Activated CD8-positive, alpha-beta T cell treated with anti-CD3 and anti-CD28 coated beads for 36 hours (primary cell): ENCODE measurements at regions not wholly inside any gene's neighbourhood (a gene's known extent, or its start where the extent isn't known, plus 50 kb on each side); places are given as distances from the start of the nearest gene placed in this dataset.

Experiments
- ATAC-seq: fragments of 200-7000 bp; cut with Tn5 transposase; one replicate; pipeline ENCODE4 v1.10.0; 2021; ENCODE audit warnings: mild to moderate bottlenecking, moderate library complexity
- CTCF ChIA-PET: fragments of 350-600 bp; sonication (Branson Sonifier 250); formaldehyde crosslinking; loops from one replicate; lab custom pipeline; 2021; ENCODE audit warnings: antibody characterized with exemption; lab: Charles Lee
- POLR2A ChIA-PET: fragments of 350-600 bp; sonication (Branson Sonifier 250); formaldehyde crosslinking; loops from one replicate; lab custom pipeline; 2021; ENCODE audit warnings: antibody characterized with exemption; lab: Charles Lee
- DNase-seq: peaks from one replicate; pipeline ENCODE4 v3.0.0-alpha.2; 2020
- H3K27ac Mint-ChIP-seq: one replicate; pipeline ENCODE4 v1.8.0; 2021; ENCODE audit warnings: mild to moderate bottlenecking, mixed read lengths
- H3K27me3 Mint-ChIP-seq: one replicate; pipeline ENCODE4 v1.8.0; 2021; ENCODE audit warnings: mixed read lengths
- H3K36me3 Mint-ChIP-seq: one replicate; pipeline ENCODE4 v1.8.0; 2021; ENCODE audit warnings: low read depth, mixed read lengths
- H3K4me1 Mint-ChIP-seq: one replicate; pipeline ENCODE4 v1.8.0; 2021; ENCODE audit warnings: low read depth, mixed read lengths
- H3K4me3 Mint-ChIP-seq: one replicate; pipeline ENCODE4 v1.8.0; 2021; ENCODE audit warnings: mild to moderate bottlenecking, moderate library complexity, mixed read lengths
- H3K9me3 Mint-ChIP-seq: one replicate; pipeline ENCODE4 v1.8.0; 2021; ENCODE audit warnings: mixed read lengths
- intact Hi-C: fragments of 100-400 bp; cut with micrococcal nuclease; formaldehyde crosslinking; loops from one replicate; pipeline ENCODE4 v1.10.0; 2022
- TF ChIP-seq, protein P1 (sequence below): fragments of 200-600 bp; IDR thresholded peaks from one replicate; pipeline ENCODE4 v1.8.0; 2022; ENCODE audit warnings: antibody characterized with exemption, mild to moderate bottlenecking

DNA sequence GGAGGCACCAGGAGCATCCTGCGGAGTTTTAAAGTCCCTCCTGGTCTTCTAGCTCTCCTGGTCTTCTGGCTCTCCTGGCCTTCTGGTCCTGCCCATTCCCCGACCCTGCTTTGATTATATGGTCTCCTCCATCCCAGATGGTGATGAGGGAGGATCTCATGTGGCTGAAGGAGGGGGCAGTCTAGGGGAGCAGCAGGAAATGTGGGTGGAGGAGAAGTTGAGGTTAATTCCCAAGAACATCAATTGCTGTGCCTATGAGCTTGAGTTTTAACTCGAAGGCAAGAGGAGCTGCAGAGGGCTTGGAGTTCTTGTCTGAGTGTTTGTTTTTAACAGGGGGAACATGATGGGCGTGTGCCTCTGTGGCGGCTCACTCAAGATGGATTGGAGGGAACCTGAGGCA lies 408.8 kb downstream of the MATN1 start:
- H3K4me1 Mint-ChIP-seq: no peaks in the 10 kb centered on the region
- ChIA-PET POLR2A (no interaction called here), CTCF (no interaction called here)
- DNase-seq (no peak), ATAC-seq (no peak)
- no peaks in the 10 kb centered on the region for H3K36me3 Mint-ChIP-seq
- no peaks in the 10 kb centered on the region for H3K27me3 Mint-ChIP-seq
- no peak overlapping the region for H3K27ac Mint-ChIP-seq
- intact Hi-C loops: no loop called here
- TF ChIP-seq, protein P1, sequence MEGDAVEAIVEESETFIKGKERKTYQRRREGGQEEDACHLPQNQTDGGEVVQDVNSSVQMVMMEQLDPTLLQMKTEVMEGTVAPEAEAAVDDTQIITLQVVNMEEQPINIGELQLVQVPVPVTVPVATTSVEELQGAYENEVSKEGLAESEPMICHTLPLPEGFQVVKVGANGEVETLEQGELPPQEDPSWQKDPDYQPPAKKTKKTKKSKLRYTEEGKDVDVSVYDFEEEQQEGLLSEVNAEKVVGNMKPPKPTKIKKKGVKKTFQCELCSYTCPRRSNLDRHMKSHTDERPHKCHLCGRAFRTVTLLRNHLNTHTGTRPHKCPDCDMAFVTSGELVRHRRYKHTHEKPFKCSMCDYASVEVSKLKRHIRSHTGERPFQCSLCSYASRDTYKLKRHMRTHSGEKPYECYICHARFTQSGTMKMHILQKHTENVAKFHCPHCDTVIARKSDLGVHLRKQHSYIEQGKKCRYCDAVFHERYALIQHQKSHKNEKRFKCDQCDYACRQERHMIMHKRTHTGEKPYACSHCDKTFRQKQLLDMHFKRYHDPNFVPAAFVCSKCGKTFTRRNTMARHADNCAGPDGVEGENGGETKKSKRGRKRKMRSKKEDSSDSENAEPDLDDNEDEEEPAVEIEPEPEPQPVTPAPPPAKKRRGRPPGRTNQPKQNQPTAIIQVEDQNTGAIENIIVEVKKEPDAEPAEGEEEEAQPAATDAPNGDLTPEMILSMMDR: no peak
- H3K9me3 Mint-ChIP-seq: no peaks in the 10 kb centered on the region
- H3K4me3 Mint-ChIP-seq: no peak overlapping the region

DNA sequence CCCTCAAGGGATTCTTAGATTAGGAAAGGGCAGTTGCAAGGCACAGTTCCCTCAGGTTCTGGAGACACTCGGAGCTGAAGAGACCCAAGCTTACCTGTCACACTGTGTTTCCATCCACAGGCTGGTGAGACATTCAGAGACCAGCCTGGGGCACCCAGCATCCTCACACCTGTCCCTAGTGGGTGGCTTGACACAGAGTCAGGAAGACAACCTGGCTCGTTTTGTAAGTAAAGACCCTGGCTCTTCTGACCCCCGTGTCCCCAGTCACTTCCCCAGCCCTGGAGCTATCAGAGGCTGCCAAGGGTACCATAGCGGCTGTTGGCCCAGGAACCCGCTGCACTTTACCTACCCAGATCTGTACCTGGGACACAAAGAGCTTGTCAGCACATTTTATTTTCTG lies 409.8 kb downstream of the MATN1 start:
- DNase-seq (no peak), ATAC-seq (no peak)
- Mint-ChIP-seq H3K4me1 (no peaks in the 10 kb centered on the region), H3K4me3 (no peak overlapping the region), H3K27ac (no peak overlapping the region), H3K27me3 (peaks cover 3% of the 10 kb centered on the region), H3K36me3 (no peaks in the 10 kb centered on the region), H3K9me3 (no peaks in the 10 kb centered on the region)
- POLR2A ChIA-PET: no interaction called here
- TF ChIP-seq, protein P1: no peak
- intact Hi-C loops: no loop called here
- CTCF ChIA-PET: no interaction called here

DNA sequence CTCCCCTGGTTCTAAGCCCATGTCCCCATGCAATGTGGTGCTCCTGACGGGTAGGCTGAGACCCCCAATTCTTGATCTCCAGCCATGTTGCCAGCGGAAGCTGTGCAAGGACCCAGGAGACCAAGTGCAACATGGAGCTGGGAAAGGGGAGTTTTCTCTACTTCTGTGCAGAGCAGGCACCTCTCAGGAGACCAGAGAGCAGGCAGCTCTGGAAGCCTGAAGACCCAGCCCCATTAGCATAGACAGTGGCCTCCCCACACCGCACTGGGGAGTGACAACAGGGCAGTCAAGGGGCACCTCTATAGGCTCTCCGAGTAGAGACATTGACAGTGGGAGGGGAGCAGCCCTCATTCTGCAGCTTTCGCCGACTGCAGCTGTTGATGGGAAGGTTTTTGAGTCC lies 410.2 kb downstream of the MATN1 start:
- intact Hi-C loops: no loop called here
- H3K4me3 Mint-ChIP-seq: no peak overlapping the region
- TF ChIP-seq, protein P1: no peak
- CTCF ChIA-PET: no interaction called here
- POLR2A ChIA-PET: interaction anchor here (0.6 kb wide), 1 partner anchor 23 kb away, joined by 3 read pairs; no protein-coding TSS in a partner anchor
- ATAC-seq (no peak), DNase-seq (no peak)
- no peaks in the 10 kb centered on the region for H3K36me3 Mint-ChIP-seq
- H3K27me3 Mint-ChIP-seq: peaks cover 3% of the 10 kb centered on the region
- H3K9me3 Mint-ChIP-seq: no peaks in the 10 kb centered on the region
- H3K27ac Mint-ChIP-seq: no peak overlapping the region
- H3K4me1 Mint-ChIP-seq: no peaks in the 10 kb centered on the region

DNA sequence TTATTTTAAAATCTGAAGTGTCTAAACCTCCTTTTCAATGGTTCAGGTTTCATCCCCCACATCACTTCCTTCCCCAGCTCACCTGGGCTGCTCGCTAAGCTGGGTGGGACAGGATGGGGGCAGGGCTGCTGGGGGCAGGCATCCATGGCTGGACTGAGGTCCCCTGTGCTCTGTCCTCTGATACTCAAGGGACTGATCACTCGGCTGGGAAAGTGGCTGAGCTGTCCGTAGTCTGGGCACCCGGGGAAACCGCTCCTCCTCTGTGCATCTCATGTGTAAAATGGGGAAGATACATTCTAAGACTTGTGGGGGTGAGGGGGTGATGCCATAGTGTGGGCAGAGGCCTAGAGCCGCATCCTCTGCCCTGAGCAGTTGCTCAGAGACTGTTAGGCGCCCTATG lies 411.2 kb downstream of the MATN1 start:
- Mint-ChIP-seq H3K4me1 (no peaks in the 10 kb centered on the region), H3K27ac (no peak overlapping the region), H3K9me3 (no peaks in the 10 kb centered on the region), H3K27me3 (peaks cover 3% of the 10 kb centered on the region), H3K4me3 (no peak overlapping the region), H3K36me3 (no peaks in the 10 kb centered on the region)
- ATAC-seq (no peak), DNase-seq (no peak)
- POLR2A ChIA-PET: no interaction called here
- intact Hi-C loops: no loop called here
- CTCF ChIA-PET: no interaction called here
- TF ChIP-seq, protein P1: no peak

DNA sequence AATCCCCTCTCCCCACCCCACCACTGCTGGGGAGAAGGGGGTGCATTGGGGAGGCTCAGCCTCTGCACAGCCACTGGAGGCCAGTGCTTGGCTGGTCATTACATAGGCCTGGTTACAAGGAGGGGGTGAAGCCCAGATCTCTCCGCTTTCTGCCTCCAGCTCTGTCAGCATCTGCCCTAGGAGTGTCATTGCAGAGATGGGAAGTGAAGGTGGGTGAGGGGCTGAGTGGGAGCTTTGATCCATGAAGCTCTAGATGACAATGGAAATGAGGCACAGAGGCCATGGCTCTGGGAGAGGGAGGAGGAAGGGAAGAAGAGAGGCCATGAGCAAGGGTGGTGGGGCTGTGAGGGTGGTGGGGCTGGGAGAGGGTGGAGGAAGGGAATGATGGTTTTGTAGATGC lies 411.6 kb downstream of the MATN1 start:
- no peaks in the 10 kb centered on the region for H3K9me3 Mint-ChIP-seq
- ChIA-PET CTCF (no interaction called here), POLR2A (no interaction called here)
- no peaks in the 10 kb centered on the region for H3K4me1 Mint-ChIP-seq
- H3K27ac Mint-ChIP-seq: no peak overlapping the region
- H3K4me3 Mint-ChIP-seq: no peak overlapping the region
- H3K36me3 Mint-ChIP-seq: no peaks in the 10 kb centered on the region
- intact Hi-C loops: no loop called here
- peaks cover 5% of the 10 kb centered on the region for H3K27me3 Mint-ChIP-seq
- ATAC-seq (no peak), DNase-seq (no peak)
- TF ChIP-seq, protein P1: no peak
